ENCODE measurements at regions not wholly inside any gene's neighbourhood (a gene's known extent, or its start where the extent isn't known, plus 50 kb on each side); places are given as distances from the start of the nearest gene placed in this dataset.
"Not testable (repeated sequence)": the region's sequence is repeated elsewhere in the genome, so short reads cannot be mapped to it uniquely, and the experiment has no call there.

DNA sequence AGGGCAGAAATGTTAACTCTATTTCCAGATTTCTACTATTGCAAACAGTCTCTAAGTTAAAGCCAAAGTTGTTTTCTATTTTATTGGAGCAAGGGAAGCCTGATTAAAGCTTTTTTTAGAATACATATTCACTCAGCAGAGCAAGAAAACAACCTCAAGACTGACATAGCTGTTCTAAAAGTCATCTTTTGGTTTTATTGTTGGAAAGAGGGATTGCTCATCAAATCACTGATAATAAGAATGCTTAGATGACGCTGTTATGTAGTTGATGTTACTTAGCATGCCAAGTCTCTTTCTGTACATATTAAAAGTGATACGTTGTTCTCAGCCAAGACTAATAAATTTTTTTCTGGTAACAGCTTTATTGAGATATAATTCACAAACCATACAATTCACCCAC, 172.6 kb upstream of the LAMA2 start:
- 62 to 85% (median 67%) methylated on average over 2 of the region's 2 CpGs for WGBS, 4 donors
- Histone ChIP-seq H3K36me3 (replicated peaks in 1 of 2) (no peaks in the 10 kb centered on the region), H3K4me1 (replicated peaks in 1 of 2) (no peaks in the 10 kb centered on the region), H3K4me3 (no peak overlapping the region), H3K9me3 (replicated peaks in 1 of 3) (peaks cover 0 to 4% (median 0%) of the 10 kb centered on the region in 3 donors), H3K27me3 (no peaks in the 10 kb centered on the region), H3K27ac (no peak overlapping the region)
- no peak for DNase-seq
- TF ChIP-seq, protein P1, sequence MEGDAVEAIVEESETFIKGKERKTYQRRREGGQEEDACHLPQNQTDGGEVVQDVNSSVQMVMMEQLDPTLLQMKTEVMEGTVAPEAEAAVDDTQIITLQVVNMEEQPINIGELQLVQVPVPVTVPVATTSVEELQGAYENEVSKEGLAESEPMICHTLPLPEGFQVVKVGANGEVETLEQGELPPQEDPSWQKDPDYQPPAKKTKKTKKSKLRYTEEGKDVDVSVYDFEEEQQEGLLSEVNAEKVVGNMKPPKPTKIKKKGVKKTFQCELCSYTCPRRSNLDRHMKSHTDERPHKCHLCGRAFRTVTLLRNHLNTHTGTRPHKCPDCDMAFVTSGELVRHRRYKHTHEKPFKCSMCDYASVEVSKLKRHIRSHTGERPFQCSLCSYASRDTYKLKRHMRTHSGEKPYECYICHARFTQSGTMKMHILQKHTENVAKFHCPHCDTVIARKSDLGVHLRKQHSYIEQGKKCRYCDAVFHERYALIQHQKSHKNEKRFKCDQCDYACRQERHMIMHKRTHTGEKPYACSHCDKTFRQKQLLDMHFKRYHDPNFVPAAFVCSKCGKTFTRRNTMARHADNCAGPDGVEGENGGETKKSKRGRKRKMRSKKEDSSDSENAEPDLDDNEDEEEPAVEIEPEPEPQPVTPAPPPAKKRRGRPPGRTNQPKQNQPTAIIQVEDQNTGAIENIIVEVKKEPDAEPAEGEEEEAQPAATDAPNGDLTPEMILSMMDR (IDR thresholded peaks at IDR 0.05) = no peak
- no peak for TF ChIP-seq POLR2A (IDR thresholded peaks at IDR 0.05)
- intact Hi-C loops (cut with DNase I) = no loop called here

GRCh38 chr6:128704601-128705000, 178.3 kb upstream of the LAMA2 start:
- Histone ChIP-seq H3K4me3 (no peak overlapping the region), H3K4me1 (replicated peaks in 1 of 2) (no peaks in the 10 kb centered on the region), H3K27me3 (no peaks in the 10 kb centered on the region), H3K36me3 (replicated peaks in 1 of 2) (no peaks in the 10 kb centered on the region), H3K27ac (no peak overlapping the region), H3K9me3 (replicated peaks in 1 of 3) (peaks cover 0 to 4% (median 0%) of the 10 kb centered on the region in 3 donors)
- TF ChIP-seq, protein P1 (IDR thresholded peaks at IDR 0.05) = no peak
- no peak for TF ChIP-seq POLR2A (IDR thresholded peaks at IDR 0.05)
- 81 to 92% (median 89%) methylated on average over 4 of the region's 4 CpGs for WGBS, 4 donors
- intact Hi-C loops (cut with DNase I) = no loop called here
- no peak for DNase-seq

DNA sequence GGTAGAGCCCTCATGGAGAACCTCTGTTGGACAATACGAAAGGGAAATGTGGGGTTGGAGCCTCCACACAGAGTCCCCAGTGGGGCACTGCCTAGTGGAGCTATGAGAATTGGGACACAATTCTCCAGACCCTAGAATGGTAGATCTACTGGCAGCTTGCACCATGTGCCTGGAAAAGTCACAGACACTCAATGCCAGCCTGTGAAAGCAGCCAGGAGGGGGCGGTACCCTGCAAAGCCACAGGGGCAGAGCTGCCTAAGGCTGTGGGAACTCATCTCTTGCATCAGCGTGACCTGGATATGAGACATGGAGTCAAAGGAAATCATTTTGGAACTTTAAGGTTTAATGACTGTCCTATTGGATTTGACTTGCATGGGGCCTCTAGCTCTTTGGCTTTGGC, 179.1 kb upstream of the LAMA2 start:
- H3K4me1 ChIP-seq (replicated peaks in 1 of 2); H3K27ac ChIP-seq; H3K9me3 ChIP-seq (replicated peaks in 1 of 3); DNase-seq; H3K36me3 ChIP-seq (replicated peaks in 1 of 2); H3K4me3 ChIP-seq; intact Hi-C loops (cut with DNase I); H3K27me3 ChIP-seq: not testable (repeated sequence)
- 84 to 90% (median 87%) methylated on average over 3 of the region's 3 CpGs for WGBS, 4 donors

DNA sequence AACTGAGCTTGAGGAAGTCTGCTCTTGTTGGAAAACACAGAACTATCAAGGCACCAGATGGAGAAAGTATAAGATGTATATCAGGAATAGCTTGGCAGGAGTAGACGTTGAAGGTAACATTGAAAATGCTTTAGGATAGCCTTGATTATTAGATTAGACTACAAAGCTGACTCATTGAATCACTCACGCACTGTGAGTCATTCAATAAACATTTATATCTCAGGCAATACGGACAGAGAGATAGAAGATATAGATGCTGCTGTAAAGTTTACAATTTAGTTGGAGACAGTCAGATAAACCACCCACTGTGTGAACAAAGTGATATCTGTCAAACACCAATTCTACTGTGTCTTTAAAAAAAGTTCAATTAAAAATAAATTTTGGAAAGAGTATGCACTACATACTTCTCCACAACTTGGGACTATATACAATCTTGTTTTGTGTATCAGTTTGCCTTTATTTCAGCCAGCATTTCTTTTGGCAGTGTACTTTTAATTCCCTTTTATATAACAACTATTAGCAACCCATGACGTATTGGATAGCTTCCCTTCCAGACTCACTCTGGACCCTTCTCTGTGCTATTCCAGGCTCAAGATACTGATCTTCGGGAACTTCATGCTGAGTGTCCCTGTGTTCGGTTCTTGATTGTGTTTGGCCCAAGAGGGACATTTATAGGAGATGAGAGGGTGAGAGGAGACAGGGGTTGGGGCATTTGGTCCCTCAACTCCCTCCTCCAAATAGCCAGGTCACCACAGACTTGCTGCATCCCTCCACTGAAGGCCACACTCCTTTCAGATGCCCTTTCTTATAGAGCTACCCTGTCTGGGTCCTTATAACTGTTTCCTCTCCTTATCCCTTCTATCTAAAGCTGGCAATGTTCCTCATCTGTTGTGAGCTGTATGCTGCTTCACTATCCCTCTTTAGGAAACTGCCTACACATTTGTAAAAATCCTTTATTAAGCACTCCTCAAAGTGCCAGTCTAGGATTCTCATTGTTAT, 176.6 kb upstream of the PTPRK start:
- WGBS, 4 donors = 53 to 62% (median 58%) methylated on average over 6 of the region's 6 CpGs
- Histone ChIP-seq H3K27ac (no peak overlapping the region), H3K4me3 (no peak overlapping the region), H3K9me3 (replicated peaks in 1 of 3) (no peaks in the 10 kb centered on the region), H3K4me1 (replicated peaks in 1 of 2) (no peaks in the 10 kb centered on the region), H3K36me3 (replicated peaks in 1 of 2) (no peaks in the 10 kb centered on the region), H3K27me3 (no peaks in the 10 kb centered on the region)
- intact Hi-C loops (cut with DNase I) = no loop called here
- TF ChIP-seq, protein P1 (IDR thresholded peaks at IDR 0.05) = no peak
- no peak for TF ChIP-seq POLR2A (IDR thresholded peaks at IDR 0.05)
- no peak for DNase-seq
